NOMO-1 (cell line): ENCODE measurements at regions not wholly inside any gene's neighbourhood (a gene's known extent, or its start where the extent isn't known, plus 50 kb on each side); places are given as distances from the start of the nearest gene placed in this dataset.
A peak's percentile ranks its signal among the peaks of the same experiment; 100 is the strongest.

ENCODE experiments used
- DNase-seq, 2 experiments: peaks; one replicate each; lab custom pipeline; 2025; ENCODE audit not compliant: unreplicated experiment in 2 of 2; lab: John Stamatoyannopoulos, UW

DNA sequence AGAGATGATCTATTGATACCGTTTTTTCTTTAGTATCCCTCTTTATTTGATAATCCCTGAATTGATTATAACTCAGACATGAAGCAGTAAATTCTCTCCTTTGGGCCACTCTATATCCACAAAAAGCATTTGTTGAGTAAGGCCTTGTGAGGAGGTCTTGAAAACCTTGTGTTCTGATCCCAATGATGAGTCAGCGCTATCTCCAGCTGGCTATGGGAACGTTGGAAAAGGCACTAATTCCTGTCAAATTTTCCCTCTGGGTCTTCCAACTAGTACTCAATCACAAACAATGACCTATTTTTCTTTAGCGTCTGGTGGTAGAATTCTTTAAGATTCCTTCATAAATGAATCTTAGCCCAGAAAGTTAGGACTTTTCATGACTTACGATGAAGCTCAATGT is 168.4 kb upstream of the LRIG3 start:
- DNase-seq = no peak

DNA sequence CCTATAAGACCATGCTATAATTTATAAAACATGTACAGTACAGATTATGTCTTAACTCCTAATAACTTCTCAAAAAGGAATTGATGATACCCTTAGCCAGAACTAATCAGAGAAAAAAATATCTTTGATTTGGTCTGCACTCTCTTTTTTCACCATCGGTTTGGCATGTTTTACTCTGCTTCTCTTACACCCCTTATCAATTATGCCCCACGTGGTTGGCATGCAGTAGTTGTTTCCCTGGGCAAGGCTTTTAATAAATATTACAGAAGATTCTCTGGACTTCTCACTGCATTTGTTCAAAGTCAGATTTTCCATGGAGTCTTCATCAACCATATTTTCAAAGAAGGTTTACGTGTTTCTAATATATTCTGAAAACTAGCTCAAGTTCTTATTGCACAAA is 167.4 kb upstream of the LRIG3 start:
- no peak for DNase-seq

DNA sequence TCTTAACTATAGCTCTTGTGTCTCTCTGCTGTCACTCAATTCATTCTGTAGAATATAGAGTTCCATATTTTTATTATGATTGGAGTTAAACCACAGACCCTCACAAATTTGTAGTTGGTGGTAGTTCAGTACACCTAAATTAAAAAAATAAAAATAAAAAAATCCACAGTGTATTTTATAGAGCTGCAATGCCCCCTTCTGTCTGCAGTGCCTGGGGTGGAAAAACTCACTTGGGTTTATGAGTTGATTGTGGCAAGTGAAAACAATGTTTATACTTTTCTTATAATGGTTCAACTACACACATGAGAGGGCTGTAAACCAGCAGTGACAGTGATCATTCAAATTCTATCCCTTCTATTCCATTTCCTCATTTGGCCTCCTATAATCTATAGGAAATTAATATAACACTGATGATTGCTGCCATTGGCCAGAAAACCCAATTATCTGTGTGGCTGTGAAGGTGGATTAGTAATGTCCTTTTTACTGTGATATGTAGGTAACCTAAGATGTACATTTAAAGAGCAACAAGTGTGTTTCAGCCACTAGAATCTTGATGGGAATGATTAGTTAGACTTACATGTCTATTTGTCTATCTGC is 166.9 kb upstream of the LRIG3 start:
- DNase-seq = no peak

DNA sequence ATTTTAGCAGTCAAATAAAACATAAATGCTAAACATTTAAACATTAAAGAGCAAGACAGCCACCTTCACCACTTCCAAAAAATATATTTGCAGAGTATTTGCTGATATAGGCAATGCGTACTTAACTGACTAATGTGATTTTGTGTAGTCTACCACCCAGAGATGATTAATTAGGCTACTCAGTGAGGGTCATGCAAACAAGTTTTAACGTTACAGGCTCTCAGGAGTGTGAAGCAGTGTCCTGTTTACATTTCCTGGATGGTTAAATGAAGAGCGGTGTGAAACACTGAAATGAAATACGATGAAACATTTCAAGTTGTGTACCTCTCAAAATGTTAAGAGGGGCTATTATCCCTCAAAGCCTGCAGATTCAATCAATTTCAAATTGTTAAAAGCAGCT is 165.8 kb upstream of the LRIG3 start:
- no peak for DNase-seq

DNA sequence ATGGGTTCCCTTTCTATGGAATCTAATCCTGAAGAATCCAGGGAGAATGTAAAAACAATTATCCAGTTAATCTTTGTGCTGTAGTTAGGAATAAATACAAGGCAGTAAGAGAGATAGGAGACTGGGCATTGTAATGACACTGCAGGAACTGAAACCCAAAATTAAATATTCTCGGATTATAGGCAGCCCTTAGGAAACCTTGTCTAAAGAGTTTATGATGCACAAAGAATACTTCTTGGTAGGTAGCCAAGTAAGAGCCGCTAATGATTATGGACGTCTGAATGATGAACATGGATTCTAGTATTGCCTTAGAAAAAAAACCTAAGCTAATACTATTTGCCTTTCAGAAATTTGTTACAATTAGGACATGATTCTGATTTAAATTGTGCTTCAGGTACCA is 165.4 kb upstream of the LRIG3 start:
- no peak for DNase-seq

DNA sequence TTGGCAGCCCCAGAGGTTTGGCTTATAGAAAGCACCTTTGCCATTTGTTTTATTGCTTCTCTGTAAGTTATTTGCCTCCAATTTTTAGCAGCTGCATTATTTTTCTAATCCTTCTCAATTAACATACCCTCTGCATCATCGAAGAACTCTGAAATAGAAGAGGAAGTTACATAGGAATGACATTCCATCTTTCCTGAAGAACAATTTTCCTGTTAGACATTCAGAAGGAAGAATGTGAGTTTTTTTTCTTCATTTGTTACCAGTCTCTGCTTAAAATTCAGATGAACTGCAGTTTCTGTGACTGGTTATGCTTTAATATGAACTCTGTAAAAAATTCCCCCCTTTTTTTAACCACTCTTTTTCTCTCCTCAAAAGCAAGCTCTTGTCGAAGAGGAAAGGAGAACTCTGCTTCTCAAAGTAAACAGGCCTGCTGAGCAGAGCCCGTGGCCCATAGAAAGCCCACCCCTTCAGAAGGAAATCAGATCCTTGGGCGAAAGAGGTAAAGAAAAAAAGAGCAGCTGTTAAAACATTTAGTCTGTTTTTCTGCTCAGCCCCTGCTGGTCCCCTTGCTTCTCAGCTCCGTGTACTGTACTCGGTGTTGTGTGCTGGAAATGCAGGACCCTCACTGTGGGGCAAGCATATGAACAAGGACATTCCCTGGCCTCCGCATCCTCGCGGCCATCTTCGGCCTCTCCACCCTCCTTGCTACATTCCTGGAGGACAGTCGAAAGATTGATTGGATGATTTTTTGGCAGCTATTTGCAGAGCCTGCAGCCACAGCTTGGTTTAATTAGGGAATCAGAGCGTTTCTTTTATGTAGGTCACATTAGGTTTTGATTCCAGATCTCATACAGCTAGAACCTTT is 164.4 kb upstream of the LRIG3 start:
- DNase-seq = no peak

DNA sequence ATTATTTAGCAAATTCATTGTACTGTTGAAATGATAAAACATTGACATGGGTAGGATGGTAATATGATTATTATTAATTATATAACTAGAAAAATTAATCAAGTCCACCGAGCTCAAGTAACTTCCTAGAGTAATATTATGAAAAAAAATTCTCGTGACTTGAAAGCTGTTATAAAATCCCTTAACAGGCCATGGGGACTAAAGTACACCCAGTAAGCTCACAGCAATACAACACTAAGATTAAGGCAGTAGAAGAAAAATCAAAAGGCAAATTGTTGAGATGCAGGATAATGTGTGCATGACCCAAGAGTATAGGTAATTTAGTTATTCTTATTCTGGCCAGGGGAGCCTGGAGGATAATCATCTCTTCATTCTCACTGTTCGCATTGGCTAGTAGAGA is 162.6 kb upstream of the LRIG3 start:
- DNase-seq = no peak

DNA sequence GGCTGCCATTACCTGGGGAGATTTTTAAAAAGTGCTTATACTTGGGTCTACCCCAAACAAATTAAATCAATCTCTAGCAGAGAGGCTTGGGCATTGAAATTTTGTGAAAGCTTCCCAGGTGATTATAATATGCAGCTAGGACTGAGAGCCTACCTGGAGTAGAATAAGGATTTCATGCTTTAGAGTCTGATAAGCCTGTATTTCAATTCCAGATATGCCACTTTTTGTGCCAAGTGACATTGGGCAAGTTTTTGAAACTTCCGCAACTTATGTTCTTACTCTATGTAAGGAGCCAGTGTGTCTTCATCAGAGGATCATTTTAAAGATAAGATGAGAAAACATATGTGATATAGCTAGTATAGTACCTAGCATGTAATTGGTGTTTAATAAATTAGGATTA is 159.8 kb upstream of the LRIG3 start:
- DNase-seq = no peak

DNA sequence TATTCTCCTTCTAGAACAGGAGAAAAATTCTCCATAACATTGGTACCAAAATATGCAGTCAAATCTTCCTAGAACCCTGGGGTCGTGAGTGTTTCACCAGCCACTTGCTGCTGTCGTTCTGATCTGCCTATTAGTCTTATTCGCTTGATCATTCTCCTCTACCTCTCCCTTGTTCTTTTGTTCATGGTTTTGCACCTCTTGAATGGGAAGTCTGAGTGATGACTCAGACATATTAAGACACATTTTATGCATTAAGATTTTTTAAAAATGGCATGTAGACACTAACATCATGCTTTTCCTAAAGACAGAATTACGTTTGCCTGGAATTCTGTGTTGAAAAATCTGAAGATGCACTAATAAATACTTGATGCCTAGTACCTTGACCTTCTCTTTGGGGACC is 159.2 kb upstream of the LRIG3 start:
- peak in 1 of 2 experiments; percentile 19 for DNase-seq

DNA sequence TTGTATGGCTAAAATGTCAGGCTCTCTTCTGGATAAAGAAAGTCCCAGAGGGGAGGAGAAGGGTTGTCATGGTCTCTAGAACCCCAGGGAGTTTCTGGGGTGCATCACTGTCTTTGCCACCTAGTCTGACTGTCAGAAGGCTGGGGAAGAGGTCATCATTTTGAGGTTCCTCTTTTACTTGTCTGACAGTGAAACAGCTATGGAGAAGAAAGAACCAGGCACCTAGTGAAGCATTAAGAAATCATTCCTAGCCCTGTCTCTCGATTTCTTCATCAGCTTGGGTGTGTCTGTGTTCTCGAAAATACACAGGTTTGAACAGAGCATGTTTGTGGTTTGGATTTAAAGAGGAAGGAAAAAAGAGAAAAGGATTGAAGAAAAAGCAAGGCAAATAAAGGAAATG is 158.7 kb upstream of the LRIG3 start:
- DNase-seq = peak; percentile 52 to 85

DNA sequence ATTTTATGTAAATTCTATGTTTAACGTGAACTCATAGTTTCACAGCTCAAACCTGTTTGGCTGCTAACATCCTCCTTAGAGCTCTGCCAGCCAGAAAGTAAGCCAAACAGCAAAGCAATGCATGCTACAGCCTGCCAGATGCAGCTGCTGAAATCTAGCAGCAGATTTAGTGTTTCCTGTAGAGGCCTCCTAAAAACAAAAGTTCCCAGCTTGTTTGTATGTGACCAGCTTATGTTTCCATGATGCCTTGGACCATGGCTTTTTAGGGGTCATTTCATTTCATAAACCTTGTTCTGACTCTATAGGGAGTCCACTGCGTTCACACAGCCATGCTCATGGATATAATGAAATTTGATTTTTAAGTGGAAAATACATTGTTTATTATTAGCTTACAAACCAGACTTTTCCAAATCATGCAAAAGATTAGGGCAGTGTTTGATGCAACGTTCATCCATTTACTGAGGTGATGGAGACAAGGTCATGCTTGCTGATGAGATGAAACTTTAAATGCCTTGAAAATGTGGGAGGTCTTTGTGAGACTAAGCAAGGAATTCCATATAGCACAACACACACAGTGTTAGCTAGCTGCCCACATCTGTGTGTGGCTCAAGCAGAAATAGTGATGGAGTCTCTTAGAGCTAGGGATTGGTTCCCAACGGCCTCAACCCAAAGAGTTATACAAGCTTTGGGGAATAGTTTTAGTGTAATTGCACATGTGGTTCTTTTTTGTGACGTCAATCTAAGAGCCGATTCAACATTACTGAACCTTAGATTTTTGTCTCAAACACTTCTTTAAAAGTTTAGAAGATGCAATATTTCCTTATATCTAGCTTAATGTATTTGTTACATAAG is 157.5 kb upstream of the LRIG3 start:
- no peak for DNase-seq

DNA sequence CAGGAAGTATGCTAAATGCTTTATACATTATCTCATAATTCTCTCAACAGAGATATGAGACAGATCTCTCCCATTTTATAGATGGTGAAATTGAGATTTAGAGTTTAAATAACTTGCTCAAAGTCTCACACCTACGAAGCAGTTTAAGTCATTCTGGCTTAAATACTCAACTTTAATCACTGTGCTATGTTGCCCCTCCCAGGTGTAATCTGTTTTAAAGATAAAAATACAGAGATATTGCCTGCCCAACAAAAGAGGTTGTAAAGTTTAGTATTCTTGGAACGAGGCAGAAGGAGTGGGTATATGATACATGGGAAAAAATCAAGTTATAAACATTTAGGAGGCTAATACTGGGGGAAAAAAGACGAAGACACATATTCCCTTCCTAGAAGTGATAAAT is 156.8 kb upstream of the LRIG3 start:
- no peak for DNase-seq

DNA sequence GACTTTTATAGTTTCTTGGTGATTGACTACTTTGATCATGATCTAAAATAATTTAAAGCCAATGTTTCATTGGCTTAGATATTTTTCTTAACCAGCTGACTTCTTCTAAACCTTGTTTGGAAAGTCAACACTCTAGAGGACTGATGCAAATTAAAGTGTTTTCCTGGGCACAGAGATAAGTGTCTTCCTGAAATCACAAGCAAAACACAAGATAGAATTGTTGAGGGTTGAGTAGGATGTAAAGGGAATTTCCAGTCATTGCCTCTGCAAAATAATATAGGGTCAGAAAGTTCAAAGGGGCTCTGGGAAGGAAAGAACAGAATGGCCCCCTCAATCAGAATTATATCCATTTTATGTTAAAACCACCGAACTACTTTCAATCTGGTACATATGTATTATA is 156.3 kb upstream of the LRIG3 start:
- DNase-seq = no peak

DNA sequence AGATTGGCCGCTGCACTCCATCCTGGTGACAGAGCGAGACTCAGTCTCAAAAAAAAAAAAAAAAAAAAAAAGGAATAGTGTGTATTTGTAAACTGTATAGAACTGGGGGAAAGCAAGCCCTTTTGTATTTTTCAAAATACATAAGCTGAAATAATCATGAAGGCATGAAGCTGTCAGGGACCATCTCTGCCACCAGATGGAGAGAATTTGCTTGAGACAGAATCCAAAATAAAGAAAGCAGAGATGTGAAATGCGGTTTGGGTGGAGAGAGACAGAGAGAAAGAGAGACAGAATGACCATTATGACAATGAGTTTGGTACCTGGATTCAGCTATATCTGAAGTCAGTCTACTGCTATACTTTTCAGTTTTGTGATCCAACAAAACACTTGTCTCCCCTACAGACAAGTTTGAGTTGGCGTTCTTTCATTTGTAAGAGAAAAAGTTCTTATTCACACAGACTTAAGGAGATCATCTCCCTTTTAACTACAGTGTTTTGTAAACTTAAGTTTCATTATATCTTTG is 155.7 kb upstream of the LRIG3 start:
- no peak for DNase-seq

DNA sequence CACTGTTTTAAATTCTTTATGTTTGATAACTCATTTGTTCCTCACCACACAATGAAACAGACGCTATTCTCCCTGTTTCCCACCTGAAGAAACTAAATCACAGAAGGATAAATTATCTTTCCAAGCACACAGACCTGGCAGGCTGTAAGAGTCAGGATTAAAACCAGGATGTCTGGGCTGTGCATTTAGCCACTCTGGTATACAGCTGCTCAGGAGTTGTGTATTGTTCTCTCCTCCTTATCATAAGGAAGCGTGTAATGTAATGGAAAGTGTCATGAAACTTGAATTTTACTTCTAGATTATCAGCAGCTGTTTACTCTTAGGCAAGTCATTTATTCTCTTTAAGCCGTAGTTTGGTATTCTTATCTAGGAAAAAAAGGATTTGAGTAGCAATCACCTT is 154.8 kb upstream of the LRIG3 start:
- no peak for DNase-seq

DNA sequence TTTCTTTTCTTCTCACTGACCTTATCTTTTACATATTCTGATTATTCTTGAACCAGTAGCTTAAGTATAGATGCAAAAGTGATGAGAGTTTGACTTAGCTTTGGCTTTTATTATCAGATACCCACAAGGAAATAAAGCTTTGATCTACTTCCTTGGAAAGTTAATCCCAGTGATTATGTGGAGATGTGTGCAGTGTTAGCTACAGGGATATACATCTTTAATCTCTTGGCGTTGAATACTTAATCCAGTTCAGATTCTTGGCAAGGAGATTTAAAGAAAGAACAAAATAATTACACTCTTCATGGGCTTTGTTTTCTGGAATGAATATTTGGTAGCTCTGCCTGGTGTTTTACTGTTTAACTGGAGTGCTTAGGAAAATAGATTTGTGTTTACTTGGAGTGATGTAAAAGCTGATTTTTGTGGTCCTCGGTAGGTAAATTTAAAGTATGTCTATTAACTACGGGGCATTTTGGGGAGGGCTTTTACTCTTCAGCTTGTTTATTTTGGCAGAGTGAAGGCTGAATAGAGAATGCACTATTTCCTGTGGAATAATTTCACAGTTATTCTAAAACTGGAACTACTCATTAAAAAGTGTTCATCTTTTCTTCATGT is 150.1 kb upstream of the LRIG3 start:
- no peak for DNase-seq

DNA sequence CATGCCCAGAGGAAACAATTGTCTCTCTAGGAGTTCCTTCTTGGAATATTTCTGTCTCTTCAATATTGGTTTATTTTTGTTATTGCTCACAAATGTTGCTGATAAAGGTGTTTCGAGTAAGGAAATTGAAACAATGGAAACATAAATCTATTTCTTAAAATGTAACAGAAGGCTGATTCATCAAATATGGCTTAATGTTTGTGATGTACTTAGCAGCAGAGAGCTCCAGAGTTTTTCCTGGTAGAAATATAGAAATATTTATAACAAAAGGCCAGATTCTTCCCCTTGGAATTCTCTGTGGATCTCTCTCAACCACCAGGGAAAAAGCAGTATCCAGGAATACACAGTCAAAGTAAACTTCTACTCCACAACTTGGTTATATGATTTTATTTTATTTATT is 149.2 kb upstream of the LRIG3 start:
- DNase-seq = no peak

DNA sequence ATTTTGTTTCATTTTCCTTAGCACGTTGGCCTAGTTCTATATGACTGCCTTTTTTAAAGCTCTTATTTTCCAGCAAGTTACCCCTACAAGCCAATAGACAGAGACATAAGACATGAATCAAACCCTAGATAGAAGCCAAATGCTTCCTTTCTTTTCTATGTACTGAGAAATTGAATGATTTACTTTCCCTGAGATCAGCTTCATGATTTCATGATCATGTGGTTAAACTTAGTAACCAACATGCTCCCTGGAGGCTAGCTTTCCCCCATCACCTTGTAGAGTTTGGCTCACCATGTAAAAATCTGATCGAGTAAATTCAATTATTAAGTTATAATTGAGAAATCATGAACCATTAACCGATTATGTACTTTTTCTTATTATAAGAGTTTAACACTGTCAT is 148.1 kb upstream of the LRIG3 start:
- DNase-seq = no peak

DNA sequence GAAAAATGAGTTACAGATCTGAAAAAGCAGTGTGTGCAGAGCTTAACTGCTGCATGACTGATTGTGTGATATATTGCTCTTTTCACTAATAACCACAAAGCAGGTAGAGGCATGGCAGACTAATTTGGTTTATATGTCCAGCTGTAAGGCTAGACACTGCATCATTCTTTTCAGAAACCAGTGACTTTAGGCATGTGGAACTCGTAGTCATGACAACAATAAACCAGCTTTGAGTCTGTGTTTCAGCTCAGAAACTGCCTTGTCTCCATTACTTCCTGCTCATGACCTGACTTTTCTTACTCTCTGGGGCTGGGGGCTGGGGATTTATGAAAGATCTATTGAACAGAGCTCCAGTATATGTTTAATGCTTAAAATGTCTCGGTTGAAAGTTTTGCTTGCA is 146.8 kb upstream of the LRIG3 start:
- DNase-seq = no peak

DNA sequence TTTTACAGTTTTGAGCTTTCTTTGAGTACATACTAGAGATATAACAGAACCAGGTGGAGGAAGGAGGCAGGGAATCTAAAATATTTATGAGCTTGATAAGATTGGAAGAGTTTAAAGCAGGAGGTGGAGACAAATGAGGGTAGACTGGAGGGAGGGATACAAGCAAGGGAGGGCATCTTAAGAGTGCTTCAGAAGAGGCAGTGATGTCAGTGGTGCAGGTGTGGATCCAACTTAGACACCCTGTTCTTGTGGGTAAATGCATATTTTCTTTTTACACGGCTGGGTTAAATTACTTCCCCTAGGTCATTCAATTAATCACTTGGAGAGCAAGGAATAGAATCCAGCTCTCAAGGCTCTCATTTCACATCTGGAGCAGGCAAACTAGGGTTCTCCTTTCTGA is 146.1 kb upstream of the LRIG3 start:
- no peak for DNase-seq
